Neural crest cell (in vitro differentiated cells): ENCODE measurements at regions not wholly inside any gene's neighbourhood (a gene's known extent, or its start where the extent isn't known, plus 50 kb on each side); places are given as distances from the start of the nearest gene placed in this dataset.

Experiments used
- DNase-seq: peaks from one replicate; pipeline ENCODE4 v3.0.0; 2021; ENCODE audit warnings: low read depth, mixed read lengths, low spot score
- H3K27ac Mint-ChIP-seq: one replicate; pipeline ENCODE4 v1.8.0; 2021; ENCODE audit warnings: mild to moderate bottlenecking, mixed read lengths; ENCODE audit not compliant: unreplicated experiment
- H3K27me3 Mint-ChIP-seq: 2 replicates; pipeline ENCODE4 v1.8.0; 2021; ENCODE audit warnings: low read depth, mild to moderate bottlenecking, mixed read lengths
- H3K36me3 Mint-ChIP-seq: 2 replicates; pipeline ENCODE4 v1.8.0; 2021; ENCODE audit warnings: low read depth, mild to moderate bottlenecking, mixed read lengths
- H3K4me1 Mint-ChIP-seq: 2 replicates; pipeline ENCODE4 v1.8.0; 2021; ENCODE audit warnings: mixed read lengths
- H3K4me3 Mint-ChIP-seq: one replicate; pipeline ENCODE4 v1.8.0; 2021; ENCODE audit warnings: mild to moderate bottlenecking, mixed read lengths
- H3K9me3 Mint-ChIP-seq: 2 replicates; pipeline ENCODE4 v1.8.0; 2021; ENCODE audit warnings: mixed read lengths
- TF ChIP-seq, protein P1 (sequence below): fragments of 200-600 bp; sonication (generic); conservative IDR thresholded peaks from 2 replicates; pipeline ENCODE4 v1.5.0; 2021; ENCODE audit warnings: antibody characterized with exemption, mild to moderate bottlenecking

- Mint-ChIP-seq H3K27me3 (no peaks in the 10 kb centered on the region), H3K36me3 (no peaks in the 10 kb centered on the region), H3K4me3 (no peak overlapping the region), H3K9me3 (peaks cover 3% of the 10 kb centered on the region), H3K27ac (no peak overlapping the region), H3K4me1 (peaks cover 9% of the 10 kb centered on the region)
- no peak for DNase-seq
- TF ChIP-seq, protein P1, sequence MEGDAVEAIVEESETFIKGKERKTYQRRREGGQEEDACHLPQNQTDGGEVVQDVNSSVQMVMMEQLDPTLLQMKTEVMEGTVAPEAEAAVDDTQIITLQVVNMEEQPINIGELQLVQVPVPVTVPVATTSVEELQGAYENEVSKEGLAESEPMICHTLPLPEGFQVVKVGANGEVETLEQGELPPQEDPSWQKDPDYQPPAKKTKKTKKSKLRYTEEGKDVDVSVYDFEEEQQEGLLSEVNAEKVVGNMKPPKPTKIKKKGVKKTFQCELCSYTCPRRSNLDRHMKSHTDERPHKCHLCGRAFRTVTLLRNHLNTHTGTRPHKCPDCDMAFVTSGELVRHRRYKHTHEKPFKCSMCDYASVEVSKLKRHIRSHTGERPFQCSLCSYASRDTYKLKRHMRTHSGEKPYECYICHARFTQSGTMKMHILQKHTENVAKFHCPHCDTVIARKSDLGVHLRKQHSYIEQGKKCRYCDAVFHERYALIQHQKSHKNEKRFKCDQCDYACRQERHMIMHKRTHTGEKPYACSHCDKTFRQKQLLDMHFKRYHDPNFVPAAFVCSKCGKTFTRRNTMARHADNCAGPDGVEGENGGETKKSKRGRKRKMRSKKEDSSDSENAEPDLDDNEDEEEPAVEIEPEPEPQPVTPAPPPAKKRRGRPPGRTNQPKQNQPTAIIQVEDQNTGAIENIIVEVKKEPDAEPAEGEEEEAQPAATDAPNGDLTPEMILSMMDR, result no peak
Observed at GRCh38 chr14:88937706-88938105, 113.3 kb downstream of the TTC8 start.

DNA sequence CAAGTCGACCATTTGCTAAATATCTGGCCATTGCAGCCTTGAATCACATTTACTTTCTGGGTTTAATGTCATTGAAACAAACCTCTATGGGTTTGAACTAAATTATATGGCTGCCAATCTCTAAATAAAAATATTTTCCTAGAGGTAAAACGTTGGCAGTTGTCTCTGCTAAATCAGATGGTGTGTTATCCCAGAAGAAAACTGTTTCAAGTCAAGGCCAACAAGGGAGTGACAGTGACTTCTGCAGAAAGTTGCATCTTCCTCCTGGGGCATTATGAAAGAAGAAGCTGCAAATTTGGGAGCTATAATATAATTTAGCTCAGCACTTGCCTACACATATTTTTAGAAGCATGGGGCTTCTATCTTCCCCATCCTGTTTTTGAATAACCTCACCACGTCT lies 116.2 kb downstream of the TTC8 start:
- peaks cover 3% of the 10 kb centered on the region for H3K9me3 Mint-ChIP-seq
- H3K4me1 Mint-ChIP-seq, result no peaks in the 10 kb centered on the region
- H3K4me3 Mint-ChIP-seq, result no peak overlapping the region
- DNase-seq, result no peak
- H3K27me3 Mint-ChIP-seq, result no peaks in the 10 kb centered on the region
- H3K36me3 Mint-ChIP-seq, result no peaks in the 10 kb centered on the region
- TF ChIP-seq, protein P1, result no peak
- H3K27ac Mint-ChIP-seq, result no peak overlapping the region

- Mint-ChIP-seq H3K27me3 (no peaks in the 10 kb centered on the region), H3K36me3 (no peaks in the 10 kb centered on the region), H3K9me3 (peaks cover 3% of the 10 kb centered on the region), H3K4me1 (no peaks in the 10 kb centered on the region), H3K4me3 (no peak overlapping the region), H3K27ac (no peak overlapping the region)
- no peak for DNase-seq
- TF ChIP-seq, protein P1, result no peak
Observed at GRCh38 chr14:88941414-88941813, 117.0 kb downstream of the TTC8 start.

DNA sequence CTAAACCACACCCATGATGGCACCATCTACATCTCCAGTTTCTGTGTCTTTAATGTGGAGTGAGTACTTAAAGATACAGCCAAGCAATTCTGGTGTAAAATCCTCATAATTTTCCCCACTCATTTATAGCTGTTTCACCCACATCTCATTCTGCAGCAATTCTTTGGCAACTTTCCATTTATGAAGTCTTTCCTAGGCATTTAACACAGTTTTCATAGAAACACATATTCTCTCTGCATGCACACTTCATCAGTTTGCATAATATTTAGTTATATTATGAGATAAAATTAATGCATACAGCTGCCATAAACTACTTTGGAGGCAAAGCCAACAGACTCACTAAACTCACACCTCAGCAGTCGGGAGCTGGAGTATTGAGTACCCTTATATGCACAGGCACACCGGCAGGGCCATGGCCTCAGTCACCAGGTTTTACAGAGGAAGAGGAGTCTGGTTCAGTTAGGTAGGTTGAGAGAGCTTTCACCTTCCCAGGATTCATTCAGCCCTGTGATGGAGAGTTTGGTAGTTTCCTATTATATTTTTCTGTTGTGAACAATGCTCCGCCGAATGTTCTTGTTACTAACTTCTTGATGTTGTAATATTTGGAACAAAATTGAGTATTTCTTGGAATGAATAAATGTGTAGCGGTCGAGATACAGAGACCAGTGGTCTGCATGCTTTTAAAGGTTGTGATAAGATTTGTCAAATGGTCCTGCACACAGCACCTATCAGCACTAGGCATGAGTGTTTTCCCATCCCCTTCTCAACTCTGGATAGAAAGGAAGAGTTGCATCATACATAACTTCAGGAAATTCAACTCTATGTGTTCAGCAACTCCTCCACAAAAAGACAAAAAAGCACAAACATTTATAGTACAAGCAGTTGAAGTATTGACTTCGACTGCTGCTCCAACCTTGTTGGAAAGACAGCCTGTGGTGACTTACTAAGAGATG lies 123.5 kb downstream of the TTC8 start:
- no peak for DNase-seq
- Mint-ChIP-seq H3K9me3 (peaks cover 6% of the 10 kb centered on the region), H3K27ac (no peak overlapping the region), H3K27me3 (peaks cover 5% of the 10 kb centered on the region), H3K36me3 (peaks cover 2% of the 10 kb centered on the region), H3K4me3 (no peak overlapping the region), H3K4me1 (no peaks in the 10 kb centered on the region)
- TF ChIP-seq, protein P1, result no peak

- Mint-ChIP-seq H3K9me3 (peaks cover 6% of the 10 kb centered on the region), H3K4me1 (no peaks in the 10 kb centered on the region), H3K27me3 (peaks cover 9% of the 10 kb centered on the region), H3K4me3 (no peak overlapping the region), H3K36me3 (peaks cover 2% of the 10 kb centered on the region), H3K27ac (no peak overlapping the region)
- TF ChIP-seq, protein P1, result no peak
- DNase-seq, result no peak
Observed at GRCh38 chr14:88950069-88950468, 125.6 kb downstream of the TTC8 start.
